GM12892 (cell line): ENCODE measurements at regions not wholly inside any gene's neighbourhood (a gene's known extent, or its start where the extent isn't known, plus 50 kb on each side); places are given as distances from the start of the nearest gene placed in this dataset.

Experiments
- POLR2A ChIP-seq: IDR thresholded peaks from 2 replicates; pipeline ENCODE4 v1.6.1; 2011; ENCODE audit warnings: low read depth, low read length, control low read depth
- TAF1 ChIP-seq: IDR thresholded peaks from 2 replicates; pipeline ENCODE4 v1.6.1; 2011; ENCODE audit warnings: low read depth, mild to moderate bottlenecking, control low read depth, low read length, borderline replicate concordance

- no peak for TF ChIP-seq TAF1
- TF ChIP-seq POLR2A = no peak
Observed at GRCh38 chr11:119518746-119519730, 96.1 kb upstream of the THY1 start.
